ENCODE measurements at regions not wholly inside any gene's neighbourhood (a gene's known extent, or its start where the extent isn't known, plus 50 kb on each side); places are given as distances from the start of the nearest gene placed in this dataset.

- TF ChIP-seq CTCF (IDR thresholded peaks at IDR 0.05 in 8 of 11, conservative IDR thresholded peaks at IDR 0.05 in 3 of 11) (no peak), POLR2AphosphoS5 (IDR thresholded peaks at IDR 0.05) (no peak), POLR2A (IDR thresholded peaks at IDR 0.05) (no peak)
Measured at GRCh38 chr20:4549711-4550259, 136.5 kb upstream of the PRNP start.
